Sigmoid colon (tissue), 6 donors: ENCODE measurements at regions not wholly inside any gene's neighbourhood (a gene's known extent, or its start where the extent isn't known, plus 50 kb on each side); places are given as distances from the start of the nearest gene placed in this dataset.
A peak's percentile ranks its signal among the peaks of the same experiment; 100 is the strongest.

Experiments used
- DNase-seq: peaks from one replicate; pipeline ENCODE4 v3.0.0-alpha.2; 2019
- H3K27ac ChIP-seq, 4 donors: fragments of 200-600 bp; sonication (generic); one replicate each; pipeline ENCODE4 v1.5.1; 2016 to 2019; ENCODE audit warnings: mild to moderate bottlenecking in 1 of 4
- H3K27me3 ChIP-seq, 3 donors: fragments of 200-600 bp; sonication (generic); one replicate each; pipeline ENCODE4 v1.5.1; 2019; ENCODE audit warnings: mild to moderate bottlenecking in 1 of 3
- H3K36me3 ChIP-seq, 4 donors: fragments of 200-600 bp; sonication (generic); one replicate each; pipeline ENCODE4 v1.5.1; 2016 to 2019
- H3K4me1 ChIP-seq, 4 donors: fragments of 200-600 bp; sonication (generic); one replicate each; pipeline ENCODE4 v1.5.1; 2017 to 2019
- H3K4me3 ChIP-seq, 4 donors: fragments of 200-600 bp; sonication (generic); one replicate each; pipeline ENCODE4 v1.5.1; 2017 to 2019; ENCODE audit warnings: mild to moderate bottlenecking in 2 of 4, moderate library complexity in 1 of 4
- H3K9me3 ChIP-seq, 4 donors: fragments of 200-600 bp in 3 of 4; sonication (generic) in 3 of 4; one replicate each; pipeline versions ENCODE4 v1.5.1 to v1.6.1; 2013 to 2019
- CTCF ChIP-seq, 4 experiments: fragments of 450-650 bp in 3 of 4; fragments of 200-600 bp in 1 of 4; IDR thresholded peaks; one replicate each; pipeline ENCODE4 v1.5.1; 2016 to 2019; ENCODE audit warnings: antibody characterized with exemption in 4 of 4, mild to moderate bottlenecking in 3 of 4, moderate library complexity in 2 of 4
- EP300 ChIP-seq, 4 donors: sonication (generic); formaldehyde crosslinking; IDR thresholded peaks; one replicate each; pipeline ENCODE4 v1.6.1; 2017; ENCODE audit warnings: antibody characterized with exemption in 4 of 4
- POLR2A ChIP-seq, 2 donors: fragments of 450-650 bp; IDR thresholded peaks; one replicate each; pipeline ENCODE4 v1.6.1; 2016; ENCODE audit warnings: antibody characterized with exemption in 2 of 2, mild to moderate bottlenecking in 2 of 2, moderate library complexity in 2 of 2
- POLR2AphosphoS5 ChIP-seq, 4 donors: sonication (generic); formaldehyde crosslinking; IDR thresholded peaks; one replicate each; pipeline ENCODE4 v1.6.1; 2017; ENCODE audit warnings: antibody characterized with exemption in 4 of 4
- WGBS, 2 donors: extraction: QIAGEN DNeasy Blood & Tissue Kit; methylation state at CpG; one replicate each; pipeline ENCODE4 v1.1.7; 2013; 5-methylcytosine and 5-hydroxymethylcytosine counted together
- intact Hi-C: fragments of 100-400 bp; cut with DNase I; formaldehyde crosslinking; loops from one replicate; pipeline ENCODE4 v1.15.1; 2023
- donor health status: healthy with polysubstance abuse.
- donor health status: healthy.

GRCh38 chr1:17982197-17982596 is 125.4 kb upstream of the IGSF21 start:
- 76 to 88% methylated on average over 6 of the region's 6 CpGs for WGBS, 2 donors
- no peak for DNase-seq
- peaks cover 0 to 16% (median 0%) of the 10 kb centered on the region in 3 donors for H3K27me3 ChIP-seq
- no peaks in the 10 kb centered on the region for H3K9me3 ChIP-seq
- no peaks in the 10 kb centered on the region for H3K36me3 ChIP-seq
- H3K27ac ChIP-seq = no peak overlapping the region
- intact Hi-C loops = no loop called here
- no peak overlapping the region for H3K4me3 ChIP-seq
- no peaks in the 10 kb centered on the region for H3K4me1 ChIP-seq
- no peak for TF ChIP-seq CTCF (IDR thresholded peaks at IDR 0.05)

GRCh38 chr1:17984583-17984982 is 123.0 kb upstream of the IGSF21 start:
- WGBS, 2 donors = 38% methylated on average over 9 of the region's 9 CpGs
- H3K27me3 ChIP-seq = peaks cover 0 to 16% (median 0%) of the 10 kb centered on the region in 3 donors
- TF ChIP-seq CTCF (IDR thresholded peaks at IDR 0.05) (peak in 2 of 4 experiments; percentile 10 to 21), EP300 (IDR thresholded peaks at IDR 0.05) (no peak)
- H3K27ac ChIP-seq = no peak overlapping the region
- intact Hi-C loops = no loop called here
- no peaks in the 10 kb centered on the region for H3K4me1 ChIP-seq
- H3K36me3 ChIP-seq = no peaks in the 10 kb centered on the region
- H3K4me3 ChIP-seq = no peak overlapping the region
- no peaks in the 10 kb centered on the region for H3K9me3 ChIP-seq
- no peak for DNase-seq

GRCh38 chr1:17986156-17986555 is 121.4 kb upstream of the IGSF21 start:
- no peaks in the 10 kb centered on the region for H3K4me1 ChIP-seq
- intact Hi-C loops = no loop called here
- no peaks in the 10 kb centered on the region for H3K36me3 ChIP-seq
- peaks cover 0 to 16% (median 0%) of the 10 kb centered on the region in 3 donors for H3K27me3 ChIP-seq
- H3K4me3 ChIP-seq = no peak overlapping the region
- TF ChIP-seq EP300 (IDR thresholded peaks at IDR 0.05) (no peak), POLR2AphosphoS5 (IDR thresholded peaks at IDR 0.05) (no peak), POLR2A (IDR thresholded peaks at IDR 0.05) (no peak), CTCF (IDR thresholded peaks at IDR 0.05) (no peak)
- no peak for DNase-seq
- no peak overlapping the region for H3K27ac ChIP-seq
- H3K9me3 ChIP-seq = no peaks in the 10 kb centered on the region
- 87 to 90% methylated on average over 9 of the region's 9 CpGs for WGBS, 2 donors

DNA sequence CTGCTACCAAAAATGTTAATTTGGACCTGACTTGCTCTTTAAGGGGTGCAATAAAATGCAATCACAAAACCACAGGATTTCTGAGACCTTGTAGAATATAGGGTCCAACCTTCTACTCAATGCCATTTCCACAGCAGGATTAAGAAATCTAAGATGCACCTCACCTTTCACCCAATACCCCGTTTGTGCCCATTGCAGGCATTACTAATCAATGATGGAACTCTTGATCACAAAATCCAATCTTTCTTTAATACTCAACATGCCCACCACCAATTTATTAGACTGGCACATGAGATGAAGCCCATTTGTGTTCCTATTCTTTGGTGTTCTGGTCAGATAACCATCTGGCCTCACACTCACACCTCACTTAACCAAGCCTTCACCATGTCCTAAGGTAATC is 117.2 kb upstream of the IGSF21 start:
- no peak for DNase-seq
- intact Hi-C loops = no loop called here
- WGBS, 2 donors = 61 to 76% methylated on average over 1 of the region's 1 CpG

More for the DNA sequence above, 117.2 kb upstream of the IGSF21 start:
- Histone ChIP-seq H3K4me1 (no peaks in the 10 kb centered on the region), H3K27me3 (no peaks in the 10 kb centered on the region), H3K36me3 (no peaks in the 10 kb centered on the region), H3K4me3 (no peak overlapping the region), H3K27ac (no peak overlapping the region), H3K9me3 (no peaks in the 10 kb centered on the region)
- TF ChIP-seq EP300 (IDR thresholded peaks at IDR 0.05) (no peak), POLR2A (IDR thresholded peaks at IDR 0.05) (no peak), POLR2AphosphoS5 (IDR thresholded peaks at IDR 0.05) (no peak), CTCF (IDR thresholded peaks at IDR 0.05) (no peak)
